ENCODE measurements at regions not wholly inside any gene's neighbourhood (a gene's known extent, or its start where the extent isn't known, plus 50 kb on each side); places are given as distances from the start of the nearest gene placed in this dataset.
A peak's percentile ranks its signal among the peaks of the same experiment; 100 is the strongest.

DNA sequence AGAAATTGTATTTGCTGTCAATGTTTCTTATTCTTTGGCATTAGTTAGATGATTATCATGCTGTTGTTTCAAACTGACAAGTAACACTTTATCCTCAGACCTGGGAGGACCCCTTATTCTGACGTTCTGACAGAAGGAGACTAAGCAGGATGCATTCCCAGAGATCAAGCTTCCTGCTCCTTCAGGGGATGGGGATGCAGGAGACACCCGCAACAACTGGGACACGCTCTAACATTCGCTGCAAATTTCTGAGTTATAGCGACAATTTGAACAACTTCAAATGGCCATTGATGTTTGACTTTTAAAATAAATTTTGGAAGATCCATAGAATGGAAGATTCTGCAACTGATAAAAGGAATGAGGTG, 69.0 kb upstream of the ZNF184 start:
- H3K27ac ChIP-seq = no peak overlapping the region
- ChIA-PET POLR2A (interaction anchor here (1.0 kb wide), 1 partner anchor 265 kb away, joined by 6 read pairs; no protein-coding TSS in a partner anchor), CTCF (no interaction called here)
- no peak for TF ChIP-seq POLR2A (IDR thresholded peaks at IDR 0.05; ENCODE audit: low read length)
- TF ChIP-seq ESRRA (IDR thresholded peaks at IDR 0.05; ENCODE audit: borderline replicate concordance, low read length) = no peak
- TF ChIP-seq, protein P1, sequence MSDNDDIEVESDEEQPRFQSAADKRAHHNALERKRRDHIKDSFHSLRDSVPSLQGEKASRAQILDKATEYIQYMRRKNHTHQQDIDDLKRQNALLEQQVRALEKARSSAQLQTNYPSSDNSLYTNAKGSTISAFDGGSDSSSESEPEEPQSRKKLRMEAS (IDR thresholded peaks at IDR 0.05) = no peak
- TF ChIP-seq ZNF302 (CRISPR knock-in tag; IDR thresholded peaks at IDR 0.05) = no peak
- TF ChIP-seq, protein P2, sequence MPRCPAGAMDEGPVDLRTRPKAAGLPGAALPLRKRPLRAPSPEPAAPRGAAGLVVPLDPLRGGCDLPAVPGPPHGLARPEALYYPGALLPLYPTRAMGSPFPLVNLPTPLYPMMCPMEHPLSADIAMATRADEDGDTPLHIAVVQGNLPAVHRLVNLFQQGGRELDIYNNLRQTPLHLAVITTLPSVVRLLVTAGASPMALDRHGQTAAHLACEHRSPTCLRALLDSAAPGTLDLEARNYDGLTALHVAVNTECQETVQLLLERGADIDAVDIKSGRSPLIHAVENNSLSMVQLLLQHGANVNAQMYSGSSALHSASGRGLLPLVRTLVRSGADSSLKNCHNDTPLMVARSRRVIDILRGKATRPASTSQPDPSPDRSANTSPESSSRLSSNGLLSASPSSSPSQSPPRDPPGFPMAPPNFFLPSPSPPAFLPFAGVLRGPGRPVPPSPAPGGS (IDR thresholded peaks at IDR 0.05) = no peak
- no peak for TF ChIP-seq EHF (CRISPR knock-in tag; IDR thresholded peaks at IDR 0.05)
- TF ChIP-seq CBX8 (IDR thresholded peaks at IDR 0.05) = no peak
- no peak for TF ChIP-seq JUN (IDR thresholded peaks at IDR 0.05)
- TF ChIP-seq PHF8 (IDR thresholded peaks at IDR 0.05; ENCODE audit: borderline replicate concordance, low read depth) = no peak
- no peak for TF ChIP-seq MAFK (IDR thresholded peaks at IDR 0.05; ENCODE audit: partially characterized antibody)
- TF ChIP-seq RFX5 (IDR thresholded peaks at IDR 0.05) = no peak
- TF ChIP-seq, protein P3, sequence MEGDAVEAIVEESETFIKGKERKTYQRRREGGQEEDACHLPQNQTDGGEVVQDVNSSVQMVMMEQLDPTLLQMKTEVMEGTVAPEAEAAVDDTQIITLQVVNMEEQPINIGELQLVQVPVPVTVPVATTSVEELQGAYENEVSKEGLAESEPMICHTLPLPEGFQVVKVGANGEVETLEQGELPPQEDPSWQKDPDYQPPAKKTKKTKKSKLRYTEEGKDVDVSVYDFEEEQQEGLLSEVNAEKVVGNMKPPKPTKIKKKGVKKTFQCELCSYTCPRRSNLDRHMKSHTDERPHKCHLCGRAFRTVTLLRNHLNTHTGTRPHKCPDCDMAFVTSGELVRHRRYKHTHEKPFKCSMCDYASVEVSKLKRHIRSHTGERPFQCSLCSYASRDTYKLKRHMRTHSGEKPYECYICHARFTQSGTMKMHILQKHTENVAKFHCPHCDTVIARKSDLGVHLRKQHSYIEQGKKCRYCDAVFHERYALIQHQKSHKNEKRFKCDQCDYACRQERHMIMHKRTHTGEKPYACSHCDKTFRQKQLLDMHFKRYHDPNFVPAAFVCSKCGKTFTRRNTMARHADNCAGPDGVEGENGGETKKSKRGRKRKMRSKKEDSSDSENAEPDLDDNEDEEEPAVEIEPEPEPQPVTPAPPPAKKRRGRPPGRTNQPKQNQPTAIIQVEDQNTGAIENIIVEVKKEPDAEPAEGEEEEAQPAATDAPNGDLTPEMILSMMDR (IDR thresholded peaks at IDR 0.05) = no peak
- TF ChIP-seq ZC3H11A (IDR thresholded peaks at IDR 0.05) = no peak
- TF ChIP-seq, protein P4, sequence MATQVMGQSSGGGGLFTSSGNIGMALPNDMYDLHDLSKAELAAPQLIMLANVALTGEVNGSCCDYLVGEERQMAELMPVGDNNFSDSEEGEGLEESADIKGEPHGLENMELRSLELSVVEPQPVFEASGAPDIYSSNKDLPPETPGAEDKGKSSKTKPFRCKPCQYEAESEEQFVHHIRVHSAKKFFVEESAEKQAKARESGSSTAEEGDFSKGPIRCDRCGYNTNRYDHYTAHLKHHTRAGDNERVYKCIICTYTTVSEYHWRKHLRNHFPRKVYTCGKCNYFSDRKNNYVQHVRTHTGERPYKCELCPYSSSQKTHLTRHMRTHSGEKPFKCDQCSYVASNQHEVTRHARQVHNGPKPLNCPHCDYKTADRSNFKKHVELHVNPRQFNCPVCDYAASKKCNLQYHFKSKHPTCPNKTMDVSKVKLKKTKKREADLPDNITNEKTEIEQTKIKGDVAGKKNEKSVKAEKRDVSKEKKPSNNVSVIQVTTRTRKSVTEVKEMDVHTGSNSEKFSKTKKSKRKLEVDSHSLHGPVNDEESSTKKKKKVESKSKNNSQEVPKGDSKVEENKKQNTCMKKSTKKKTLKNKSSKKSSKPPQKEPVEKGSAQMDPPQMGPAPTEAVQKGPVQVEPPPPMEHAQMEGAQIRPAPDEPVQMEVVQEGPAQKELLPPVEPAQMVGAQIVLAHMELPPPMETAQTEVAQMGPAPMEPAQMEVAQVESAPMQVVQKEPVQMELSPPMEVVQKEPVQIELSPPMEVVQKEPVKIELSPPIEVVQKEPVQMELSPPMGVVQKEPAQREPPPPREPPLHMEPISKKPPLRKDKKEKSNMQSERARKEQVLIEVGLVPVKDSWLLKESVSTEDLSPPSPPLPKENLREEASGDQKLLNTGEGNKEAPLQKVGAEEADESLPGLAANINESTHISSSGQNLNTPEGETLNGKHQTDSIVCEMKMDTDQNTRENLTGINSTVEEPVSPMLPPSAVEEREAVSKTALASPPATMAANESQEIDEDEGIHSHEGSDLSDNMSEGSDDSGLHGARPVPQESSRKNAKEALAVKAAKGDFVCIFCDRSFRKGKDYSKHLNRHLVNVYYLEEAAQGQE (IDR thresholded peaks at IDR 0.05) = no peak
- no peak for TF ChIP-seq POLR2AphosphoS2 (conservative IDR thresholded peaks at IDR 0.05; ENCODE audit: low read length)
- TF ChIP-seq, protein P5, sequence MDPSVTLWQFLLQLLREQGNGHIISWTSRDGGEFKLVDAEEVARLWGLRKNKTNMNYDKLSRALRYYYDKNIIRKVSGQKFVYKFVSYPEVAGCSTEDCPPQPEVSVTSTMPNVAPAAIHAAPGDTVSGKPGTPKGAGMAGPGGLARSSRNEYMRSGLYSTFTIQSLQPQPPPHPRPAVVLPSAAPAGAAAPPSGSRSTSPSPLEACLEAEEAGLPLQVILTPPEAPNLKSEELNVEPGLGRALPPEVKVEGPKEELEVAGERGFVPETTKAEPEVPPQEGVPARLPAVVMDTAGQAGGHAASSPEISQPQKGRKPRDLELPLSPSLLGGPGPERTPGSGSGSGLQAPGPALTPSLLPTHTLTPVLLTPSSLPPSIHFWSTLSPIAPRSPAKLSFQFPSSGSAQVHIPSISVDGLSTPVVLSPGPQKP (IDR thresholded peaks at IDR 0.05; ENCODE audit: low read depth, low read length) = no peak
- no peak for TF ChIP-seq JUNB (IDR thresholded peaks at IDR 0.05)
- TF ChIP-seq, protein P6, sequence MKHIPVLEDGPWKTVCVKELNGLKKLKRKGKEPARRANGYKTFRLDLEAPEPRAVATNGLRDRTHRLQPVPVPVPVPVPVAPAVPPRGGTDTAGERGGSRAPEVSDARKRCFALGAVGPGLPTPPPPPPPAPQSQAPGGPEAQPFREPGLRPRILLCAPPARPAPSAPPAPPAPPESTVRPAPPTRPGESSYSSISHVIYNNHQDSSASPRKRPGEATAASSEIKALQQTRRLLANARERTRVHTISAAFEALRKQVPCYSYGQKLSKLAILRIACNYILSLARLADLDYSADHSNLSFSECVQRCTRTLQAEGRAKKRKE (CRISPR knock-in tag; IDR thresholded peaks at IDR 0.05; ENCODE audit: low read depth) = no peak
- no peaks in the 10 kb centered on the region for H3K9me3 ChIP-seq
- FAIRE-seq (no peak), ATAC-seq (no peak), DNase-seq (ENCODE audit: low read depth in 1 of 2, low spot score in 1 of 2) (no peak)
- H3K4me2 ChIP-seq = peak overlapping the region; percentile 72
- no peak overlapping the region for H3K4me3 ChIP-seq
- H3K4me1 ChIP-seq = peaks cover 5% of the 10 kb centered on the region; the same call in 2 of the 3 replicates
- 5% methylated on average over 5 of the region's 5 CpGs for WGBS (ENCODE audit: missing lambda C conversion rate)
